ENCODE measurements at regions not wholly inside any gene's neighbourhood (a gene's known extent, or its start where the extent isn't known, plus 50 kb on each side); places are given as distances from the start of the nearest gene placed in this dataset.

- no peak for DNase-seq
Measured at GRCh38 chr10:33807531-33808359, 473.3 kb upstream of the NRP1 start.

GRCh38 chr10:33805831-33806230 lies 471.4 kb upstream of the NRP1 start:
- no peak for DNase-seq

GRCh38 chr10:33804584-33804983 lies 470.1 kb upstream of the NRP1 start:
- peak in 1 of 2 experiments; percentile 28 for DNase-seq

- DNase-seq = no peak
Measured at GRCh38 chr10:33803248-33803647, 468.8 kb upstream of the NRP1 start.

GRCh38 chr10:33802566-33802965 lies 468.1 kb upstream of the NRP1 start:
- DNase-seq = no peak

GRCh38 chr10:33801705-33802104 lies 467.2 kb upstream of the NRP1 start:
- no peak for DNase-seq

GRCh38 chr10:33800986-33801385 lies 466.5 kb upstream of the NRP1 start:
- no peak for DNase-seq

- no peak for DNase-seq
Measured at GRCh38 chr10:33800545-33800944, 466.1 kb upstream of the NRP1 start.

- no peak for DNase-seq
Measured at GRCh38 chr10:33799944-33800323, 465.5 kb upstream of the NRP1 start.

- DNase-seq = no peak
Measured at GRCh38 chr10:33799281-33799943, 464.9 kb upstream of the NRP1 start.

- DNase-seq = no peak
Measured at GRCh38 chr10:33798754-33799153, 464.3 kb upstream of the NRP1 start.

- DNase-seq = no peak
Measured at GRCh38 chr10:33796680-33797079, 462.2 kb upstream of the NRP1 start.

GRCh38 chr10:33795529-33795928 lies 461.1 kb upstream of the NRP1 start:
- no peak for DNase-seq

GRCh38 chr10:33794460-33794859 lies 460.0 kb upstream of the NRP1 start:
- DNase-seq = no peak

- DNase-seq = no peak
Measured at GRCh38 chr10:33793793-33794192, 459.3 kb upstream of the NRP1 start.

- DNase-seq = no peak
Measured at GRCh38 chr10:33791272-33791660, 456.8 kb upstream of the NRP1 start.

- no peak for DNase-seq
Measured at GRCh38 chr10:33790521-33791271, 456.2 kb upstream of the NRP1 start.

GRCh38 chr10:33783557-33783956 lies 449.1 kb upstream of the NRP1 start:
- no peak for DNase-seq

- no peak for DNase-seq
Measured at GRCh38 chr10:33783078-33783477, 448.6 kb upstream of the NRP1 start.

- DNase-seq = no peak
Measured at GRCh38 chr10:33781606-33782395, 447.3 kb upstream of the NRP1 start.

GRCh38 chr10:33780961-33781360 lies 446.5 kb upstream of the NRP1 start:
- DNase-seq = no peak

- DNase-seq = no peak
Measured at GRCh38 chr10:33777223-33777622, 442.8 kb upstream of the NRP1 start.
